ENCODE measurements at regions not wholly inside any gene's neighbourhood (a gene's known extent, or its start where the extent isn't known, plus 50 kb on each side); places are given as distances from the start of the nearest gene placed in this dataset.

DNA sequence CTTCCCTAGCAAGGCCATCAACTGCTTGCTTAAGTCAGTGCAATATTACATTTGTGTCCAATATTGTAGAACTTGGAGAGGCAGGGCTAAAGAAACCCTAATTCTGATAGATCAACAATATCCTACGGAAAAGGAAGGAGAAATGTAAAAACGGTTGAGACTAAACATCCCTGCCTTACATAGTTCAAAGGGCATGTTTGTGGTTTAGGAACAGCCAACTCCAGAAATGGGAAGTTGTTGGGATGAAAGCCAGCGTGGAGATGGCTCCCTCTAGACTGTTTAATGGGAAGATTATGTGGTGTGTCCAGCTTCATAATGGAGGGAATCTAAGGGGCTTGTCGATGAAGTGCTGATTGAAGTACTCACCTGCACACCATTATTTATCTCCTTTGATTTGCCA is 145.3 kb upstream of the TENT5A start:
- Histone ChIP-seq H3K4me1 (replicated peaks in 1 of 4; ENCODE audit: control insufficient read depth in 3 of 4, insufficient read depth in 4 of 4, low read length in 3 of 4) (no peaks in the 10 kb centered on the region; a peak in 1 of 7 replicates), H2AK5ac (ENCODE audit: low read depth, low read length) (no peak overlapping the region), H2BK15ac (ENCODE audit: low read length) (no peak overlapping the region), H3K27ac (ENCODE audit: low read depth, low read length) (no peak overlapping the region), H3K23me2 (ENCODE audit: low read depth, low read length) (no peaks in the 10 kb centered on the region), H2AFZ (ENCODE audit: low read length) (no peak overlapping the region), H4K91ac (replicated peaks; ENCODE audit: insufficient read length, low read length) (no peak overlapping the region), H3K4ac (replicated peaks; ENCODE audit: insufficient read length, low read depth, low read length) (no peak overlapping the region), H2BK120ac (replicated peaks; ENCODE audit: low read depth, low read length) (no peak overlapping the region), H2BK12ac (ENCODE audit: low read depth, low read length) (no peak overlapping the region), H3K36me3 (ENCODE audit: control insufficient read depth in 2 of 4, insufficient read depth in 4 of 4, low read length in 3 of 4) (no peaks in the 10 kb centered on the region), H4K20me1 (replicated peaks in 1 of 2; ENCODE audit: control insufficient read depth in 1 of 2, insufficient read depth in 2 of 2, low read length in 2 of 2) (no peaks in the 10 kb centered on the region), H3K4me2 (ENCODE audit: insufficient read depth in 1 of 2, low read depth in 2 of 2, low read length in 2 of 2) (no peak overlapping the region), H2BK20ac (ENCODE audit: low read length) (no peak overlapping the region), H3K9me3 (ENCODE audit: insufficient read depth in 2 of 2, low read depth in 1 of 2, low read length in 1 of 2) (no peaks in the 10 kb centered on the region), H3K27me3 (replicated peaks in 1 of 4; ENCODE audit: control insufficient read depth in 3 of 4, extremely low read depth in 1 of 4, insufficient read depth in 3 of 4, low read length in 3 of 4) (no peaks in the 10 kb centered on the region), H3K79me2 (ENCODE audit: control insufficient read depth in 1 of 2, insufficient read depth in 2 of 2, low read length in 2 of 2) (no peaks in the 10 kb centered on the region), H3K9ac (replicated peaks in 1 of 4; ENCODE audit: extremely low read depth in 1 of 4, low read depth in 3 of 4, low read length in 3 of 4) (no peak overlapping the region), H3K23ac (ENCODE audit: insufficient read length) (no peak overlapping the region), H3K56ac (replicated peaks; ENCODE audit: insufficient read length, low read depth, low read length) (no peak overlapping the region), H3K18ac (ENCODE audit: extremely low read depth, low read length) (no peak overlapping the region), H3K14ac (ENCODE audit: insufficient read length) (no peak overlapping the region), H4K8ac (ENCODE audit: extremely low read depth, insufficient read depth, low read length) (no peak overlapping the region), H3K79me1 (ENCODE audit: low read depth, low read length) (no peaks in the 10 kb centered on the region), H4K5ac (ENCODE audit: insufficient read length, low read depth, low read length) (no peak overlapping the region), H3K4me3 (ENCODE audit: extremely low read depth in 1 of 4, insufficient read depth in 2 of 4, low read depth in 3 of 4, low read length in 4 of 4) (no peak overlapping the region), H2BK5ac (ENCODE audit: low read depth, low read length) (no peak overlapping the region)
- ChIA-PET CTCF (ENCODE audit: partially characterized antibody) (no interaction called here), POLR2A (ENCODE audit: partially characterized antibody) (no interaction called here)
- no peak for FAIRE-seq
- 89% methylated on average over 4 of the region's 4 CpGs; no CpG with 5 or more reads in 1 of the 2 experiments for WGBS, 2 experiments (ENCODE audit: extremely low coverage in 1 of 2, insufficient coverage in 1 of 2, insufficient read length in 1 of 2, insufficient replicate concordance in 2 of 2, low coverage in 1 of 2, low lambda C conversion rate in 2 of 2, missing lambda C conversion rate in 1 of 2)
- TF ChIP-seq GTF2F1 (IDR thresholded peaks at IDR 0.05; ENCODE audit: borderline replicate concordance, low read depth, low read length) (no peak), SRF (IDR thresholded peaks at IDR 0.05; ENCODE audit: low read depth, low read length) (no peak), ZNF274 (IDR thresholded peaks at IDR 0.05; ENCODE audit: borderline replicate concordance, extremely low read depth, low read length) (no peak), RFX5 (IDR thresholded peaks at IDR 0.05; ENCODE audit: borderline replicate concordance, low read depth, low read length) (no peak), CHD1 (IDR thresholded peaks at IDR 0.05; ENCODE audit: low read depth, low read length) (no peak), NRF1 (IDR thresholded peaks at IDR 0.05; ENCODE audit: low read depth, low read length) (no peak), ASH2L (IDR thresholded peaks at IDR 0.05; ENCODE audit: low read length) (no peak), JUN (IDR thresholded peaks at IDR 0.05; ENCODE audit: low read depth, low read length) (no peak), TAF7 (optimal IDR thresholded peaks at IDR 0.05; ENCODE audit: borderline replicate concordance, low read depth, low read length) (no peak), CEBPB (IDR thresholded peaks at IDR 0.05; ENCODE audit: low read depth, low read length) (no peak), CTBP2 (IDR thresholded peaks at IDR 0.05; ENCODE audit: borderline replicate concordance, insufficient read depth, insufficient read length, low read length) (no peak), TAF1 (IDR thresholded peaks at IDR 0.05; ENCODE audit: low read depth, low read length) (no peak), KDM5A (IDR thresholded peaks at IDR 0.05; ENCODE audit: low read length) (no peak), BCL11A (IDR thresholded peaks at IDR 0.05; ENCODE audit: low read depth in 2 of 2, low read length in 2 of 2) (no peak)
- TF ChIP-seq, protein P1, sequence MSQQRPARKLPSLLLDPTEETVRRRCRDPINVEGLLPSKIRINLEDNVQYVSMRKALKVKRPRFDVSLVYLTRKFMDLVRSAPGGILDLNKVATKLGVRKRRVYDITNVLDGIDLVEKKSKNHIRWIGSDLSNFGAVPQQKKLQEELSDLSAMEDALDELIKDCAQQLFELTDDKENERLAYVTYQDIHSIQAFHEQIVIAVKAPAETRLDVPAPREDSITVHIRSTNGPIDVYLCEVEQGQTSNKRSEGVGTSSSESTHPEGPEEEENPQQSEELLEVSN (IDR thresholded peaks at IDR 0.05) = no peak
- no peak for DNase-seq (ENCODE audit: low read depth in 1 of 2, low spot score in 2 of 2)

Measured in H1 (cell line).